Thyroid gland (tissue), 4 donors: ENCODE measurements at regions not wholly inside any gene's neighbourhood (a gene's known extent, or its start where the extent isn't known, plus 50 kb on each side); places are given as distances from the start of the nearest gene placed in this dataset.
"Not testable (repeated sequence)": the region's sequence is repeated elsewhere in the genome, so short reads cannot be mapped to it uniquely, and the experiment has no call there.

ENCODE experiments used
- DNase-seq, 2 donors: peaks; one replicate each; pipeline ENCODE4 v3.0.0-alpha.2; 2019
- H3K27ac ChIP-seq, 3 donors: fragments of 200-600 bp; sonication (generic); 1 replicate in 2 of 3; 2 replicates in 1 of 3; pipeline ENCODE4 v1.5.1; 2016 to 2019; ENCODE audit warnings: mild to moderate bottlenecking in 1 of 3, moderate library complexity in 1 of 3
- H3K27me3 ChIP-seq: fragments of 200-600 bp; sonication (generic); one replicate; pipeline ENCODE4 v1.5.1; 2019
- H3K36me3 ChIP-seq, 2 donors: fragments of 200-600 bp; sonication (generic); one replicate each; pipeline ENCODE4 v1.5.1; 2016 to 2019
- H3K4me1 ChIP-seq, 2 donors: fragments of 200-600 bp; sonication (generic); one replicate each; pipeline ENCODE4 v1.5.1; 2017 to 2019
- H3K4me3 ChIP-seq, 3 donors: fragments of 200-600 bp; sonication (generic); replicated peaks in 1 of 3; 1 replicate in 2 of 3; 2 replicates in 1 of 3; pipeline ENCODE4 v1.5.1; 2016; ENCODE audit warnings: mild to moderate bottlenecking in 1 of 3
- H3K9me3 ChIP-seq: fragments of 200-600 bp; sonication (generic); one replicate; pipeline ENCODE4 v1.5.1; 2017
- CTCF ChIP-seq, 6 experiments: fragments of 200-600 bp in 3 of 6; fragments of 450-650 bp in 3 of 6; sonication (generic) in 3 of 6; IDR thresholded peaks; one replicate each; pipeline ENCODE4 v1.5.1; 2016 to 2019; ENCODE audit warnings: antibody characterized with exemption in 6 of 6, mild to moderate bottlenecking in 2 of 6, inconsistent platforms in 1 of 6, moderate library complexity in 1 of 6
- POLR2A ChIP-seq, 2 donors: fragments of 450-650 bp; IDR thresholded peaks; one replicate each; pipeline ENCODE4 v1.6.1; 2017; ENCODE audit warnings: antibody characterized with exemption in 2 of 2, mild to moderate bottlenecking in 2 of 2, moderate library complexity in 1 of 2
- WGBS, 2 donors: methylation state at CpG; one replicate each; pipeline ENCODE4 v1.1.5; 2017; 5-methylcytosine and 5-hydroxymethylcytosine counted together
- intact Hi-C: fragments of 100-400 bp; cut with DNase I; formaldehyde crosslinking; loops from one replicate; pipeline ENCODE4 v1.15.1; 2023

- H3K27me3 ChIP-seq, H3K4me3 ChIP-seq, H3K27ac ChIP-seq, intact Hi-C loops, DNase-seq, H3K4me1 ChIP-seq, H3K36me3 ChIP-seq, H3K9me3 ChIP-seq: not testable (repeated sequence)
- WGBS, 2 donors = 94% methylated on average over 20 to 23 of the region's 23 CpGs
These were observed 203.2 kb downstream of the SNCAIP start for GRCh38 chr5:122515210-122515609.

- 33 to 35% methylated on average over 6 of the region's 6 CpGs for WGBS, 2 donors
- Histone ChIP-seq H3K36me3 (no peaks in the 10 kb centered on the region), H3K4me1 (no peaks in the 10 kb centered on the region), H3K27ac (no peak overlapping the region), H3K27me3 (no peaks in the 10 kb centered on the region), H3K9me3 (no peaks in the 10 kb centered on the region), H3K4me3 (no peak overlapping the region)
- intact Hi-C loops = no loop called here
- peak; percentile 62 to 63 for DNase-seq
- TF ChIP-seq CTCF (IDR thresholded peaks at IDR 0.05) (peak; percentile 30 to 89 (median 80)), POLR2A (IDR thresholded peaks at IDR 0.05) (no peak)
These were observed 203.8 kb downstream of the SNCAIP start for GRCh38 chr5:122515709-122516431.

GRCh38 chr5:122516432-122516743 lies 204.4 kb downstream of the SNCAIP start:
- 62 to 68% methylated on average over 4 of the region's 4 CpGs for WGBS, 2 donors
- Histone ChIP-seq H3K27ac (no peak overlapping the region), H3K4me1 (no peaks in the 10 kb centered on the region), H3K36me3 (no peaks in the 10 kb centered on the region), H3K9me3 (no peaks in the 10 kb centered on the region), H3K27me3 (no peaks in the 10 kb centered on the region), H3K4me3 (no peak overlapping the region)
- no peak for DNase-seq
- intact Hi-C loops = no loop called here
- no peak for TF ChIP-seq CTCF (IDR thresholded peaks at IDR 0.05)
- TF ChIP-seq POLR2A (IDR thresholded peaks at IDR 0.05) = no peak

GRCh38 chr5:122517091-122517490 lies 205.1 kb downstream of the SNCAIP start:
- intact Hi-C loops = no loop called here
- 93 to 100% methylated on average over 1 of the region's 1 CpG for WGBS, 2 donors
- no peaks in the 10 kb centered on the region for H3K4me1 ChIP-seq
- no peak for DNase-seq
- H3K36me3 ChIP-seq = no peaks in the 10 kb centered on the region
- no peaks in the 10 kb centered on the region for H3K9me3 ChIP-seq
- TF ChIP-seq POLR2A (IDR thresholded peaks at IDR 0.05) (no peak), CTCF (IDR thresholded peaks at IDR 0.05) (no peak)
- H3K4me3 ChIP-seq = no peak overlapping the region
- no peak overlapping the region for H3K27ac ChIP-seq
- H3K27me3 ChIP-seq = no peaks in the 10 kb centered on the region

GRCh38 chr5:122523776-122524175 lies 211.7 kb downstream of the SNCAIP start:
- no peak for DNase-seq
- Histone ChIP-seq H3K27me3 (no peaks in the 10 kb centered on the region), H3K4me1 (no peaks in the 10 kb centered on the region), H3K36me3 (no peaks in the 10 kb centered on the region), H3K9me3 (no peaks in the 10 kb centered on the region), H3K4me3 (no peak overlapping the region), H3K27ac (no peak overlapping the region)
- TF ChIP-seq POLR2A (IDR thresholded peaks at IDR 0.05) (no peak), CTCF (IDR thresholded peaks at IDR 0.05) (no peak)
- intact Hi-C loops = no loop called here
- WGBS, 2 donors = 74 to 76% methylated on average over 6 of the region's 6 CpGs
